Choroid plexus epithelial cell (primary cell): ENCODE measurements at regions not wholly inside any gene's neighbourhood (a gene's known extent, or its start where the extent isn't known, plus 50 kb on each side); places are given as distances from the start of the nearest gene placed in this dataset.
"Not testable (repeated sequence)": the region's sequence is repeated elsewhere in the genome, so short reads cannot be mapped to it uniquely, and the experiment has no call there.

Experiments
- DNase-seq: peaks from one replicate; pipeline ENCODE4 v3.0.0-alpha.2; 2010; ENCODE audit warnings: low read depth
- H3K4me3 ChIP-seq: 2 replicates; pipeline ENCODE4 v1.5.1; 2011; ENCODE audit warnings: low read depth, mild to moderate bottlenecking, control low read depth, low read length, moderate library complexity
- CTCF ChIP-seq: conservative IDR thresholded peaks from 2 replicates; pipeline ENCODE4 v1.5.1; 2011; ENCODE audit warnings: low read depth, mild to moderate bottlenecking, control low read depth, inconsistent platforms, low read length, moderate library complexity

- DNase-seq, result peak; percentile 80
- H3K4me3 ChIP-seq, result no peak overlapping the region
- TF ChIP-seq CTCF, result no peak
Observed at GRCh38 chr20:28562510-28562898, 2695.0 kb upstream of the DEFB115 start.

- H3K4me3 ChIP-seq, result not testable (repeated sequence)
- DNase-seq, result peak; percentile 83
Observed at GRCh38 chr20:28562899-28563521, 2694.5 kb upstream of the DEFB115 start.

- H3K4me3 ChIP-seq, DNase-seq: not testable (repeated sequence)
Observed at GRCh38 chr20:28564024-28564423, 2693.4 kb upstream of the DEFB115 start.

GRCh38 chr20:28564688-28565463 is 2692.6 kb upstream of the DEFB115 start:
- not testable (repeated sequence) for DNase-seq, H3K4me3 ChIP-seq

- not testable (repeated sequence) for H3K4me3 ChIP-seq
- peak; percentile 32 for TF ChIP-seq CTCF
- peak; percentile 52 for DNase-seq
Observed at GRCh38 chr20:28575991-28576390, 2681.5 kb upstream of the DEFB115 start.

- not testable (repeated sequence) for H3K4me3 ChIP-seq, DNase-seq
Observed at GRCh38 chr20:28591680-28592079, 2665.8 kb upstream of the DEFB115 start.

- not testable (repeated sequence) for DNase-seq, H3K4me3 ChIP-seq
Observed at GRCh38 chr20:28593383-28593782, 2664.1 kb upstream of the DEFB115 start.

- not testable (repeated sequence) for H3K4me3 ChIP-seq
- DNase-seq, result peak; percentile 37
Observed at GRCh38 chr20:28594476-28594875, 2663.0 kb upstream of the DEFB115 start.

GRCh38 chr20:28602006-28602402 is 2655.5 kb upstream of the DEFB115 start:
- DNase-seq, result not testable (repeated sequence)
- peak overlapping the region; percentile 68 for H3K4me3 ChIP-seq

- H3K4me3 ChIP-seq, result peak overlapping the region; percentile 68
- peak; percentile 83 for TF ChIP-seq CTCF
- DNase-seq, result peak; percentile 96
Observed at GRCh38 chr20:28602403-28603217, 2654.9 kb upstream of the DEFB115 start.

GRCh38 chr20:28603218-28603577 is 2654.3 kb upstream of the DEFB115 start:
- peak overlapping the region; percentile 68 for H3K4me3 ChIP-seq
- not testable (repeated sequence) for DNase-seq
